Lung (tissue), 11 donors: ENCODE measurements at regions not wholly inside any gene's neighbourhood (a gene's known extent, or its start where the extent isn't known, plus 50 kb on each side); places are given as distances from the start of the nearest gene placed in this dataset.

ENCODE experiments used
- ATAC-seq: fragments of 200-7000 bp; cut with Tn5 transposase; one replicate; pipeline ENCODE4 v1.9.1; 2020; ENCODE audit warnings: moderate number of reproducible peaks; ENCODE audit not compliant: insufficient read depth, low FRiP score
- DNase-seq, 3 donors: peaks; one replicate each; pipeline ENCODE4 v3.0.0-alpha.2; 2013 to 2017
- H3K27ac ChIP-seq, 2 donors: one replicate each; pipeline ENCODE4 v1.5.1; 2013; ENCODE audit warnings: mild to moderate bottlenecking in 2 of 2, moderate library complexity in 2 of 2, control low read depth in 1 of 2, inconsistent platforms in 1 of 2, low read depth in 1 of 2, low read length in 1 of 2
- H3K27me3 ChIP-seq, 3 donors: one replicate each; pipeline ENCODE4 v1.5.1; 2013; ENCODE audit warnings: low read length in 2 of 3; ENCODE audit not compliant: control insufficient read depth in 3 of 3, insufficient read depth in 3 of 3
- H3K36me3 ChIP-seq, 4 donors: one replicate each; pipeline ENCODE4 v1.5.1; 2013; ENCODE audit warnings: low read length in 4 of 4, mild to moderate bottlenecking in 1 of 4, moderate library complexity in 1 of 4; ENCODE audit not compliant: control insufficient read depth in 4 of 4, insufficient read depth in 4 of 4
- H3K4me1 ChIP-seq, 5 donors: one replicate each; pipeline ENCODE4 v1.5.1; 2013; ENCODE audit warnings: low read length in 5 of 5, mild to moderate bottlenecking in 2 of 5, moderate library complexity in 1 of 5; ENCODE audit not compliant: control insufficient read depth in 5 of 5, insufficient read depth in 5 of 5
- H3K4me3 ChIP-seq: one replicate; pipeline ENCODE4 v1.5.1; 2013; ENCODE audit warnings: mild to moderate bottlenecking, control low read depth, moderate library complexity
- H3K9ac ChIP-seq, 2 donors: one replicate each; pipeline ENCODE4 v1.5.1; 2013; ENCODE audit warnings: low read length in 2 of 2, control low read depth in 1 of 2; ENCODE audit not compliant: insufficient read depth in 1 of 2
- H3K9me3 ChIP-seq, 4 donors: one replicate each; pipeline ENCODE4 v1.5.1; 2013; ENCODE audit warnings: low read length in 3 of 4, mild to moderate bottlenecking in 1 of 4, moderate library complexity in 1 of 4; ENCODE audit not compliant: control insufficient read depth in 4 of 4, insufficient read depth in 3 of 4
- CTCF ChIP-seq: IDR thresholded peaks from 2 replicates; pipeline ENCODE4 v1.5.1; 2012; ENCODE audit warnings: mild to moderate bottlenecking; ENCODE audit errors: control extremely low read depth, extremely low read depth
- WGBS, 2 donors: extraction: QIAGEN DNeasy Blood & Tissue Kit; methylation state at CpG; one replicate each; pipeline ENCODE4 v1.1.7; 2013; 5-methylcytosine and 5-hydroxymethylcytosine counted together
- donor health status: control.
- donor health status: control.
- donor health status: Bipolar disorder and iron deficiency.
- donor health status: healthy.
- donor health status: DM: yes; HTN: yes; CAD: no.

- Histone ChIP-seq H3K9ac (no peak overlapping the region), H3K4me1 (peaks cover 0 to 3% (median 0%) of the 10 kb centered on the region in 5 donors), H3K9me3 (peaks cover 0 to 3% (median 0%) of the 10 kb centered on the region in 4 donors), H3K27me3 (peaks cover 4 to 15% (median 4%) of the 10 kb centered on the region in 3 donors), H3K4me3 (no peak overlapping the region), H3K27ac (no peak overlapping the region), H3K36me3 (no peaks in the 10 kb centered on the region)
- DNase-seq (no peak), ATAC-seq (no peak)
- TF ChIP-seq CTCF, result no peak
- whole genome bisulfite sequencing, 2 donors, result 47 to 59% methylated on average over 17 of the region's 17 CpGs
Measured at GRCh38 chr1:17887661-17888371, 132.7 kb downstream of the ACTL8 start.

- WGBS, 2 donors, result 57 to 64% methylated on average over 23 of the region's 23 CpGs
- no peak for TF ChIP-seq CTCF
- Histone ChIP-seq H3K27ac (no peak overlapping the region), H3K9ac (no peak overlapping the region), H3K4me1 (peaks cover 0 to 3% (median 0%) of the 10 kb centered on the region in 5 donors), H3K4me3 (no peak overlapping the region), H3K9me3 (peaks cover 0 to 2% (median 0%) of the 10 kb centered on the region in 4 donors), H3K27me3 (peaks cover 4 to 15% (median 4%) of the 10 kb centered on the region in 3 donors), H3K36me3 (no peaks in the 10 kb centered on the region)
- no peak for DNase-seq
- ATAC-seq, result no peak
Measured at GRCh38 chr1:17890056-17890814, 135.1 kb downstream of the ACTL8 start.

GRCh38 chr1:17890815-17891191 lies 135.7 kb downstream of the ACTL8 start:
- WGBS, 2 donors, result 78% methylated on average over 8 of the region's 8 CpGs
- Histone ChIP-seq H3K27me3 (peaks cover 4 to 18% (median 4%) of the 10 kb centered on the region in 3 donors), H3K4me3 (no peak overlapping the region), H3K4me1 (peaks cover 0 to 3% (median 0%) of the 10 kb centered on the region in 5 donors), H3K36me3 (no peaks in the 10 kb centered on the region), H3K9ac (no peak overlapping the region), H3K27ac (no peak overlapping the region), H3K9me3 (no peaks in the 10 kb centered on the region)
- TF ChIP-seq CTCF, result no peak
- DNase-seq (no peak), ATAC-seq (no peak)
